Coronary artery (tissue), 2 donors: ENCODE measurements at regions not wholly inside any gene's neighbourhood (a gene's known extent, or its start where the extent isn't known, plus 50 kb on each side); places are given as distances from the start of the nearest gene placed in this dataset.

Experiments used
- DNase-seq: peaks from one replicate; pipeline ENCODE4 v3.0.0-alpha.2; 2017; ENCODE audit warnings: low spot score
- H3K27ac ChIP-seq, 2 donors: fragments of 200-600 bp; sonication (generic); one replicate each; pipeline ENCODE4 v1.5.1; 2016 to 2019
- H3K4me3 ChIP-seq: fragments of 200-600 bp; sonication (generic); 2 replicates; pipeline ENCODE4 v1.5.1; 2016; ENCODE audit warnings: mild to moderate bottlenecking, moderate library complexity
- TF ChIP-seq, protein P1 (sequence below): fragments of 200-600 bp; sonication (generic); IDR thresholded peaks from one replicate; pipeline ENCODE4 v1.5.1; 2019; ENCODE audit warnings: antibody characterized with exemption

DNA sequence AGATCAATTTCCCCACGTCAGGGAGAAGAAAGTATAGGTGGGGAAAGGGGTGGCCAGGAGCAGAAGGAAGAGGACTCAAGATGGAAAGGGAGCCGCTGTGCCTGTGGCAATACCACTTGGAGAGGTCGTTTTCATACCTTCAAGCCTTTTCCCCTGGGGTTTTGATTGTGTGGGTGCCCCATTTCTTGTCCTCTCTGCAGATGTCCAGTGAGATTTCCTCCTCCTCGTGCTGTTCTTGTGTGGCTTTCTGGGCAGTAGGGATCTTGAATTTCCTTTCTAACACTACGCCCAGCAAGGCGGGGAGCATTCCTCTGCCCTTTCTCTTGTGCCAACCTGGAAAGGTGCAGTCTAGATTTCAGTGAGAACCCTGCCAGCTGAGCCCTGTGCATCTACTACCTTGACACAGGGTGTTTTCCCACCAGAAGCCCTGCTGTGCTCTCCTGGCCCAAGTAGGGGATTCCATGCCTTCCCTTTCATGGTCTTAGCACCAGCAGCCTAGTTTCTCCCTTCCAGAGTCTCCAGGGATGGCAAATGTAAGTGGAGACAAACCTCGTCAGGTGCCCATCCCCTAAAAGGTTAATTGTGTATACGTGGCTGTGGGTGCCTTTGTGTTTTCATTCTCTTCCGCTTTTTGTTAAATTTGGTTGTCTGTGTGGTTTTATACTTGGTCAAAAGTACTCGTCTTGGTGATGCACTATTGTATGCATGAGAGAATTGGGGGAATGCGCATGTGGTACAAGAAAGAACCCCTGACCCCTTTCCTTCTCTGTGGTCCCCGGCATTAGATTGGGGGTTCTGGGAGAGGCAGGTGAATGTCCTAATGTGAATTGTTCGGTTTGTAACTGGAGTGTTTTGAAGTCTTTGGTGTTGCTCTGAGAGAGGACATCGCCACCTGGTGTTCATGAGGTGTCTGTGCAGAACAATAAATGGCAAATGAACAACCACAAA lies 71.4 kb upstream of the MPEG1 start:
- TF ChIP-seq, protein P1, sequence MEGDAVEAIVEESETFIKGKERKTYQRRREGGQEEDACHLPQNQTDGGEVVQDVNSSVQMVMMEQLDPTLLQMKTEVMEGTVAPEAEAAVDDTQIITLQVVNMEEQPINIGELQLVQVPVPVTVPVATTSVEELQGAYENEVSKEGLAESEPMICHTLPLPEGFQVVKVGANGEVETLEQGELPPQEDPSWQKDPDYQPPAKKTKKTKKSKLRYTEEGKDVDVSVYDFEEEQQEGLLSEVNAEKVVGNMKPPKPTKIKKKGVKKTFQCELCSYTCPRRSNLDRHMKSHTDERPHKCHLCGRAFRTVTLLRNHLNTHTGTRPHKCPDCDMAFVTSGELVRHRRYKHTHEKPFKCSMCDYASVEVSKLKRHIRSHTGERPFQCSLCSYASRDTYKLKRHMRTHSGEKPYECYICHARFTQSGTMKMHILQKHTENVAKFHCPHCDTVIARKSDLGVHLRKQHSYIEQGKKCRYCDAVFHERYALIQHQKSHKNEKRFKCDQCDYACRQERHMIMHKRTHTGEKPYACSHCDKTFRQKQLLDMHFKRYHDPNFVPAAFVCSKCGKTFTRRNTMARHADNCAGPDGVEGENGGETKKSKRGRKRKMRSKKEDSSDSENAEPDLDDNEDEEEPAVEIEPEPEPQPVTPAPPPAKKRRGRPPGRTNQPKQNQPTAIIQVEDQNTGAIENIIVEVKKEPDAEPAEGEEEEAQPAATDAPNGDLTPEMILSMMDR, result peak; percentile 78
- DNase-seq, result no peak
- H3K27ac ChIP-seq, result no peak overlapping the region
- no peak overlapping the region for H3K4me3 ChIP-seq

DNA sequence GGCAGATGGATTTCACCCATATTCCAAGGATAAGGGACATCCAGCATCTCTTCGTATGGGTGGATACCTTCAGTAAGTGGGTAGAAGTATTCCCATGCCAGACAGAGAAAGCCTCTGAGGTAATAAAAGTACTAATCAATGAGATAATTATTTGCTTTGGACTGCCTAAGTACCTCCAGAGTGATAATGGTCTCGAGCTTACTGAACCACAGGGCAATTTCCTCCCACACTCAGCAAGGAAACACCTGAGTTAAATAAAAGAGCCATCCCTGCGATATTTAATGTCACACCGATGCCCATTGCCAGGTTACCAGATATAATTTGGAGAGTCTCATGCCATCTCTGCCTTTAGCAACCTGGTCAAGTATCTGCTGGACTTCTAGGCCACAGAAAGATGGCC lies 70.6 kb upstream of the MPEG1 start:
- no peak overlapping the region for H3K4me3 ChIP-seq
- TF ChIP-seq, protein P1, result no peak
- no peak for DNase-seq
- H3K27ac ChIP-seq, result no peak overlapping the region

DNA sequence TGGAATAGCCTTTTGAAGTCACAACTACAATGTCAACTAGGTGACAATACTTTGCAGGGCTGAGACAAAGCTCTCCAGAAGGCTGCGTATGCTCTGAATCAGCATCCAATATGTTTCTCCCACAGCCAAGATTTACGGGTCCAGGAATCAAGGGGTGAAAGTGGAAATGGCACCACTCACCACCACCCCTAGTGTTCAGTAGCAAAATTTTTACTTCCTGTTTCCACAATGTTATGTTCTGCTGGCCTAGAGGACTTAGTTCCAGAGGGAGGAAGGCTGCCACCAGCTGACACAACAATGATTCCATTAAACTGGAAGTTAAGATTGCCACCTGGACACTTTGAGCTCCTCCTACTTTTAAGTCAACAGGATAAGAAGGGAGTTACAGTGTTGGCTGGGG lies 68.5 kb upstream of the MPEG1 start:
- H3K4me3 ChIP-seq, result no peak overlapping the region
- no peak for DNase-seq
- TF ChIP-seq, protein P1, result no peak
- no peak overlapping the region for H3K27ac ChIP-seq

DNA sequence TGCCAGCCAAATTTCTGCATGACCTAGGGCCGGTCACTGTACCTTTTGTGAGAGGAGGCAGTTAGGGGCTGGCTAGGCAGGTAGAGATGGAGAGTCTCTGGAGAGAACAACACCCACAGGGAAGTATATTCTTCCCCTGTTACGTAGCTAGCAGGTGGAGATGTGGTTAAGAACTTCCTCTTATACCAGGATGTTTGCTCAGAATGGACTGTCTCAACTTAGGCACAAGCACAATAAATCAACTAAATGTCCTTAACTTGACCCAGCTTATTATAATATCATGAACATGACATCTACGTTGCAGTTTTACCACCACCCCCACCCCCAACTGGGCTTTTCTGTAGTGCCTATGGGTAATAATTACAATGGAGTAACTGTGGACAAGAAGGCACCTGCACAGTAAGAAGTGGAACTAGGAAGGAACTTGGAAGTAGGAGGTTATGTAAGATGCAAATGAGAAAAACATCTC lies 60.7 kb upstream of the MPEG1 start:
- no peak for DNase-seq
- H3K27ac ChIP-seq, result no peak overlapping the region
- TF ChIP-seq, protein P1, result no peak
- no peak overlapping the region for H3K4me3 ChIP-seq

DNA sequence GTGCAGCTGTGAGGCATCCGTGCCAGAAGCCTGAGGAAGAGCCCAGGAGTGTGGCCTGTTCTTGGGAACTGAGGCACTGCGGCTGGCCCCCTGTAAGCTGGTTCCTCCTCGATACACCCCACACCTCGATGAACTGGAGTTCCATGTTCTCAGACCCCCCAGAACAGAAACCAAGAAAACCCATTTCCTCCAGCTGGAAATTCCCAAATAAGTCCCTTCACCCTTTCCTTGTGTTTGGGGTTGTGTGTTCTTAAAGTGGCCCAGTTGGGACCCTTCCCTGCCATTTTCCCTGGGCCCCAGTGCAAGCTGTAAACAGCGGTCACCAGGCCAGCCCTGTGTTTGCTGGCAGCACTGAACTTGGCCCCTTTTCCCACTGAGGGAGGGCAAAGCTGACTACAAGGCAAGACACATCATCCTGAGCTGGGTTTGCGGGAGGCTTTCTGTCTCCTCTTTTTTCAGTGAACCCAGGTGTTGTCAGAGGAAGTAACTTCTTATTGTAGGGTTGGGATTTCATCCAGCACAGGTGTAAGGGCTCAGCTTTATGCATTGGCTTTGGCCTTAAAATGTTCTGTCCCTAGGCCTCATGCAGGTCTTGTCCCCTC lies 60.1 kb upstream of the MPEG1 start:
- Histone ChIP-seq H3K27ac (no peak overlapping the region), H3K4me3 (no peak overlapping the region)
- no peak for DNase-seq
- TF ChIP-seq, protein P1, result no peak

DNA sequence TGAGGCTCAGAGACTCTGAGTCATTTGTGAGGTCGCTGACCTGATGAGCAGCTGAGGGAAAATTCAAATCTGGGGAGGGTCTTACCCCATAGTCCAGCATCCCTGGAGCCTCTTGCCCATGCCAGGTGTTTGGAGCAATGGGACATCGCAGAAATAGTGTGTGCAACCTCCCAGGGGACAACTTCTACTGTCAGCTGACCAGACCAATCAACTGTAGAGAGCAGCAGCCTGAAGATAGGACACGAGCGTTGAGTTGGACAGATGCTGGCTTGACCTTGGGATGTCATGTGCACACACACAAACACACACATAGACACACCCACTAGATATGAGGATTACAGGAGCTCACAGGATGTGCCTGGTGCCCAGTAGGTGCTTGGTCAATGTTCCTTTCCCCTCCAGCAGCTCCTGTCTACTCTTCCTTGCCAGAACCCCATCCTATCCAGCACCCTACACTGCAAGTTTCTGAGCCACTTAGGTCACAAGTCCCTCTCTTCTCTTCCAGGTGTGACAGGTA lies 59.1 kb upstream of the MPEG1 start:
- TF ChIP-seq, protein P1, result no peak
- Histone ChIP-seq H3K27ac (no peak overlapping the region), H3K4me3 (no peak overlapping the region)
- no peak for DNase-seq
